ENCODE measurements at regions not wholly inside any gene's neighbourhood (a gene's known extent, or its start where the extent isn't known, plus 50 kb on each side); places are given as distances from the start of the nearest gene placed in this dataset.

GRCh38 chr2:198324071-198324470 is 519.7 kb downstream of the PLCL1 start:
- TF ChIP-seq CTCF (IDR thresholded peaks at IDR 0.05; ENCODE audit: insufficient read depth, low read length) = no peak

GRCh38 chr2:198322275-198322674 is 517.9 kb downstream of the PLCL1 start:
- DNase-seq (ENCODE audit: low read depth) = no peak
- no peak overlapping the region for H3K4me3 ChIP-seq (ENCODE audit: low read depth, low read length)
- TF ChIP-seq CTCF (IDR thresholded peaks at IDR 0.05; ENCODE audit: insufficient read depth, low read length) = peak; percentile 34

More at GRCh38 chr2:198324071-198324470, 519.7 kb downstream of the PLCL1 start:
- no peak for DNase-seq (ENCODE audit: low read depth)
- no peak overlapping the region for H3K4me3 ChIP-seq (ENCODE audit: low read depth, low read length)

- DNase-seq (ENCODE audit: low read depth) = no peak
- no peak for TF ChIP-seq CTCF (IDR thresholded peaks at IDR 0.05; ENCODE audit: insufficient read depth, low read length)
- no peak overlapping the region for H3K4me3 ChIP-seq (ENCODE audit: low read depth, low read length)
Observed at GRCh38 chr2:198321522-198322088, 517.2 kb downstream of the PLCL1 start.

GRCh38 chr2:198316852-198317396 is 512.5 kb downstream of the PLCL1 start:
- no peak for DNase-seq (ENCODE audit: low read depth)
- TF ChIP-seq CTCF (IDR thresholded peaks at IDR 0.05; ENCODE audit: insufficient read depth, low read length) = no peak
- no peak overlapping the region for H3K4me3 ChIP-seq (ENCODE audit: low read depth, low read length)

GRCh38 chr2:198315791-198316630 is 511.6 kb downstream of the PLCL1 start:
- no peak overlapping the region for H3K4me3 ChIP-seq (ENCODE audit: low read depth, low read length)
- no peak for TF ChIP-seq CTCF (IDR thresholded peaks at IDR 0.05; ENCODE audit: insufficient read depth, low read length)
- DNase-seq (ENCODE audit: low read depth) = no peak

- H3K4me3 ChIP-seq (ENCODE audit: low read depth, low read length) = no peak overlapping the region
- peak; percentile 69 for TF ChIP-seq CTCF (IDR thresholded peaks at IDR 0.05; ENCODE audit: insufficient read depth, low read length)
- DNase-seq (ENCODE audit: low read depth) = peak; percentile 77
Observed at GRCh38 chr2:198314559-198315153, 510.3 kb downstream of the PLCL1 start.

All from fibroblast of the aortic adventitia (primary cell).